ENCODE measurements at regions not wholly inside any gene's neighbourhood (a gene's known extent, or its start where the extent isn't known, plus 50 kb on each side); places are given as distances from the start of the nearest gene placed in this dataset.
A peak's percentile ranks its signal among the peaks of the same experiment; 100 is the strongest.

DNA sequence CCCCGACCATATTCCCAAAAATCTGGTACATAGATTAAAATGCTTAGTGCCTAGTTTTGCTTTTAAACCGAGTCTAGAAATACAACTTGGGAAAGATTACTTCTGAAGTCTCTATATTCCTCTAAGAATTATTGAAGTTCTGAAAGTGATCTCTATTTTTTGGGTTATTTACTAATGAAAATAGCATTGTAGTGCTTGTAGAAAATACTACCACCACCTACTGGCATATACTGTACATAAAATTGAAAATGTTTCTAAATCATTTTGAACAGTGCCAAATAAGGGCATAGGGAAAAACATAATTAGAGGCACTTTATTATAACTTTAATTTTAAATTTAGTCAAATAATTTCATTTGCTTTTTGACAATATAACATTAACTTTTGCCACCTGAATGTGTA is 1399.6 kb upstream of the ZEB2 start:
- no peak overlapping the region for H3K4me3 ChIP-seq (ENCODE audit: control insufficient read depth, low read depth, low read length)
- DNase-seq (ENCODE audit: low read depth), result no peak
- TF ChIP-seq, protein P1, sequence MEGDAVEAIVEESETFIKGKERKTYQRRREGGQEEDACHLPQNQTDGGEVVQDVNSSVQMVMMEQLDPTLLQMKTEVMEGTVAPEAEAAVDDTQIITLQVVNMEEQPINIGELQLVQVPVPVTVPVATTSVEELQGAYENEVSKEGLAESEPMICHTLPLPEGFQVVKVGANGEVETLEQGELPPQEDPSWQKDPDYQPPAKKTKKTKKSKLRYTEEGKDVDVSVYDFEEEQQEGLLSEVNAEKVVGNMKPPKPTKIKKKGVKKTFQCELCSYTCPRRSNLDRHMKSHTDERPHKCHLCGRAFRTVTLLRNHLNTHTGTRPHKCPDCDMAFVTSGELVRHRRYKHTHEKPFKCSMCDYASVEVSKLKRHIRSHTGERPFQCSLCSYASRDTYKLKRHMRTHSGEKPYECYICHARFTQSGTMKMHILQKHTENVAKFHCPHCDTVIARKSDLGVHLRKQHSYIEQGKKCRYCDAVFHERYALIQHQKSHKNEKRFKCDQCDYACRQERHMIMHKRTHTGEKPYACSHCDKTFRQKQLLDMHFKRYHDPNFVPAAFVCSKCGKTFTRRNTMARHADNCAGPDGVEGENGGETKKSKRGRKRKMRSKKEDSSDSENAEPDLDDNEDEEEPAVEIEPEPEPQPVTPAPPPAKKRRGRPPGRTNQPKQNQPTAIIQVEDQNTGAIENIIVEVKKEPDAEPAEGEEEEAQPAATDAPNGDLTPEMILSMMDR (IDR thresholded peaks at IDR 0.05; ENCODE audit: control insufficient read depth, insufficient read depth, low read depth, low read length, missing control alignments), result peak; percentile 22

DNA sequence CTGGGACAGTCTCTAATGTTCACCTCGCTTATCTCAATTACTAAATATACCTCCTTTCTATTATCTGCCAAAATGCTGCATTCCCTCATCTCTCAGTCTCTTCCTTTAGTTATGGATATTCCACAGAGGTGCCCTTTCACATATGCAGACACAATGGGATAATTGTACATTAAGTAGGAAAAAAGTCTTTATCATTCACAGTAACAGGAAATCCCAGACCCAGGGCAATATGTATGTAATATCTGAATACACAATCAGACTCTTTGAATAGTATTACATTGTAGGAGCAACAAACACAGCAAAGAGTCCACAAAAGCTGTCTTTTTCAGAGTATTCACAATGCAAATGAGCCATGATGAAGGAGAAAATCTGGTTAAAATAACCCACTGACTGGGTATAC is 1399.0 kb upstream of the ZEB2 start:
- no peak overlapping the region for H3K4me3 ChIP-seq (ENCODE audit: control insufficient read depth, low read depth, low read length)
- DNase-seq (ENCODE audit: low read depth), result no peak
- TF ChIP-seq, protein P1 (IDR thresholded peaks at IDR 0.05; ENCODE audit: control insufficient read depth, insufficient read depth, low read depth, low read length, missing control alignments), result no peak

DNA sequence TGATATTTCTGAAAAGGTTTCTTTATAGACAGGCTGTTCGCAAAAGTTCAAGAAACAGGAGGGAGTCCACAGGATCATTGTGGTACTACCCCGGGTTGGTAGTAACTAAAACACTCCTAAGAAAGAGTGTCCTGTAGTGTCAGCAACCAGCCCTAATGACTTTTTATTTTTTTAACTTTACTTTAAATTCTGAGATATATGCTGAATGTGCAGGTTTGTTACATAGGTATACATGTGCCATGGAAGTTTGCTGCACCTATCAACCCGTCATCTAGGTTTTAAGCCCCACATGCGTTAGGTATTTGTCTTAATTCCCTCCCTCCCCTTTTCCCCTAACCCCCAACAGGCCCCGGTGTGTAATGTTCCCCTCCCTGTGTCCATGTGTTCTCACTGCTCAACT is 1396.9 kb upstream of the ZEB2 start:
- TF ChIP-seq, protein P1 (IDR thresholded peaks at IDR 0.05; ENCODE audit: control insufficient read depth, insufficient read depth, low read depth, low read length, missing control alignments), result no peak
- no peak for DNase-seq (ENCODE audit: low read depth)

DNA sequence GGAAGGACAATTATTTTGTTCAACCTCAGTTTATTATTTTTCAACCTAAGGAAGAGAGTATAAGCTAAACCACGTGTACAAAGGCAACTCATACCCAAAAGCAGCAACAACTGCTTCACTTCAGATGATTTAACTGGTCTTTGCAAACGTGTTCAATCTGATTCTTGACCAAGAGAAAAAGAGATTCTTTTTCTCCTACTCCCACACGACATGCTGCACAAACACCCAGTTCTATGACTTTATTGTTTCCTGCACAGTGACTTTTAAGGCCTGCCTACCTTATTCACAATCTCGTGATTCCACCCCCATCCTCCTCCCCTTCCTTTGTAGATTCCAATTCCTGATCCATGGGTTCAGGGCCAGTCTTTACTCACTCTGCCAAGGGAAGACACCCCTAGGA is 1394.8 kb upstream of the ZEB2 start:
- no peak for DNase-seq (ENCODE audit: low read depth)
- H3K4me3 ChIP-seq (ENCODE audit: control insufficient read depth, low read depth, low read length), result no peak overlapping the region
- TF ChIP-seq, protein P1 (IDR thresholded peaks at IDR 0.05; ENCODE audit: control insufficient read depth, insufficient read depth, low read depth, low read length, missing control alignments), result no peak

More for the DNA sequence above, 1396.9 kb upstream of the ZEB2 start:
- H3K4me3 ChIP-seq (ENCODE audit: control insufficient read depth, low read depth, low read length), result no peak overlapping the region

DNA sequence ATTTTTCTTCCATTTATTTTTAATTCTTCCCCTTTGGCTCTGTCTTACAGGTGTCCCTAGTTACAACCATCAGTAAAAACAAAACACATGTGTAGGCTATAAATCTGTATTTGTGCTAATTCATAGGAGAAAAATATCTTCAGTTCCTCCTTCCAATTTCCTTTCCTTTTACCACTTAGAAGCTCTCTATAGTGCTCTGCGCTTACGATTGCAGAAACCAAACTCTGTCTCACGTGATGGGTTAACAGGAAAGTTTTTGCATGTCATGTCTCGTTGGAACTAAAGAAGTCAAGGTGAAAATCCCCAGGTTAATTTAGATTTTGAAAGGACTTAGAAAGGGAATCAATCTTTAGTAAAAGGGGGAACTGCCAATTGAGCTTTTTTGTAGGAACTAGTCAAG is 1390.5 kb upstream of the ZEB2 start:
- TF ChIP-seq, protein P1 (IDR thresholded peaks at IDR 0.05; ENCODE audit: control insufficient read depth, insufficient read depth, low read depth, low read length, missing control alignments), result no peak
- DNase-seq (ENCODE audit: low read depth), result no peak
- H3K4me3 ChIP-seq (ENCODE audit: control insufficient read depth, low read depth, low read length), result no peak overlapping the region

DNA sequence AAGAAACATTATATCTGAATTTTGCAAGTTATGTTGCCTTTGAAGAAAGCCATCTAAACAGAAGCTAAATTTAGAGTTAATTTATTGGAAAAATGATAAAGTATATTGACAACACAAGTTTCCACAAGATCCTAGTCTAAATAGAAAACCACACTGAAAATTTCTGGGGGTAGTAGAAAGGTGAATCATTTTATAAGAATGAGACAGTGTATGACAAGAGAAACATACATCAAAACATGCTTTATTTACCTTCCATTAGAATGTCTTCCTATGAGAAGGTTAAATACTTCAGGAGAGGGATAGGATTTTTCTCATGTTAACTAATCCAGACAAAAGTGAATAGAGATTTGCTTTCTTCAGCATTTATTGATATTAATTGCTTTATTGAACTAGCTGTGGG is 1389.8 kb upstream of the ZEB2 start:
- H3K4me3 ChIP-seq (ENCODE audit: control insufficient read depth, low read depth, low read length), result no peak overlapping the region
- TF ChIP-seq, protein P1 (IDR thresholded peaks at IDR 0.05; ENCODE audit: control insufficient read depth, insufficient read depth, low read depth, low read length, missing control alignments), result no peak
- DNase-seq (ENCODE audit: low read depth), result no peak

DNA sequence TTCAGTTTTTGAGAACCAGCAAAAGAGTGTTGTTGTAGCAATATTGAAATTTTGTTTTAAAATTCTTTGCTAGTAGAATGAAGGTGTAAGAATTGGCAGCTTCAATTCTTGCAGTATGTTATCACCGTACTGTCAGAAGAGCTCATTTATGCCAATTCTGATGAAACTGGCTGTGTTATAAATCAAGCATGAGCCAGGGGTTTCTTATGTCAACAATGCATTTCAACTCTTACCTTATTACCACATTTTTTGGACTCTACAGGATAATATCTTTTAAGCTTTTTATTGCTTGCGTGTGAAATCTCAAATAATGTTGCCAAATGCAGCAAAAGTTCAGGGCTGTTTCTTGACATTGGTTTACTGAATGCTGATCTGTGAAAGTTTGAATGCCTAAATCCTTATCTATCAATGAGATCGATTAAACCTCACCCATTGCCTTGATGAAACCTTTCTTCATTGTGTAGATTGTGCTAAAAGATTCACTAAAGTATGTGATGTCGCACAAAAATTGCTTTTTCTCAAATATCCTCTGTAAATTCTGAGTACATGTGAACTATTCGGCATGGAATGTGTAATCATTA is 1389.3 kb upstream of the ZEB2 start:
- H3K4me3 ChIP-seq (ENCODE audit: control insufficient read depth, low read depth, low read length), result no peak overlapping the region
- DNase-seq (ENCODE audit: low read depth), result no peak
- TF ChIP-seq, protein P1 (IDR thresholded peaks at IDR 0.05; ENCODE audit: control insufficient read depth, insufficient read depth, low read depth, low read length, missing control alignments), result no peak
